Glomerular visceral epithelial cell (primary cell): ENCODE measurements at regions not wholly inside any gene's neighbourhood (a gene's known extent, or its start where the extent isn't known, plus 50 kb on each side); places are given as distances from the start of the nearest gene placed in this dataset.

Experiments
- DNase-seq: peaks from one replicate; pipeline ENCODE4 v3.0.0-alpha.2; 2016; ENCODE audit errors: extremely low spot score

- DNase-seq: no peak
Measured at GRCh38 chr7:106606120-106606519, 54.8 kb downstream of the CCDC71L start.

GRCh38 chr7:106604971-106605370 is 56.0 kb downstream of the CCDC71L start:
- no peak for DNase-seq

- no peak for DNase-seq
Measured at GRCh38 chr7:106604303-106604924, 56.5 kb downstream of the CCDC71L start.

- no peak for DNase-seq
Measured at GRCh38 chr7:106603346-106603745, 57.6 kb downstream of the CCDC71L start.

- no peak for DNase-seq
Measured at GRCh38 chr7:106602062-106602461, 58.9 kb downstream of the CCDC71L start.

- DNase-seq: no peak
Measured at GRCh38 chr7:106600569-106601373, 60.2 kb downstream of the CCDC71L start.

- DNase-seq: no peak
Measured at GRCh38 chr7:106599343-106599698, 61.6 kb downstream of the CCDC71L start.

- peak; percentile 31 for DNase-seq
Measured at GRCh38 chr7:106598663-106599342, 62.2 kb downstream of the CCDC71L start.

- DNase-seq: no peak
Measured at GRCh38 chr7:106597751-106598546, 63.0 kb downstream of the CCDC71L start.

- no peak for DNase-seq
Measured at GRCh38 chr7:106597014-106597413, 63.9 kb downstream of the CCDC71L start.

- DNase-seq: no peak
Measured at GRCh38 chr7:106595922-106596321, 65.0 kb downstream of the CCDC71L start.

GRCh38 chr7:106593028-106593417 is 67.9 kb downstream of the CCDC71L start:
- DNase-seq: no peak

- no peak for DNase-seq
Measured at GRCh38 chr7:106592282-106593027, 68.5 kb downstream of the CCDC71L start.

- DNase-seq: no peak
Measured at GRCh38 chr7:106591146-106591545, 69.8 kb downstream of the CCDC71L start.

- no peak for DNase-seq
Measured at GRCh38 chr7:106590209-106590816, 70.6 kb downstream of the CCDC71L start.

- no peak for DNase-seq
Measured at GRCh38 chr7:106589198-106589879, 71.6 kb downstream of the CCDC71L start.

GRCh38 chr7:106588422-106589197 is 72.3 kb downstream of the CCDC71L start:
- no peak for DNase-seq

- no peak for DNase-seq
Measured at GRCh38 chr7:106584914-106585759, 75.8 kb downstream of the CCDC71L start.
